Skeletal muscle tissue (tissue), 3 donors: ENCODE measurements at regions not wholly inside any gene's neighbourhood (a gene's known extent, or its start where the extent isn't known, plus 50 kb on each side); places are given as distances from the start of the nearest gene placed in this dataset.

Experiments
- H3K27ac ChIP-seq: one replicate; pipeline ENCODE4 v1.7.0; 2013; ENCODE audit warnings: mild to moderate bottlenecking, low read depth, low read length, inconsistent platforms
- H3K27me3 ChIP-seq, 3 donors: one replicate each; pipeline ENCODE4 v1.7.0; 2013; ENCODE audit warnings: low read length in 3 of 3; ENCODE audit not compliant: control insufficient read depth in 3 of 3, insufficient read depth in 3 of 3
- H3K36me3 ChIP-seq, 3 donors: one replicate each; pipeline ENCODE4 v1.7.0; 2013; ENCODE audit warnings: low read length in 3 of 3; ENCODE audit not compliant: control insufficient read depth in 3 of 3, insufficient read depth in 3 of 3
- H3K4me1 ChIP-seq, 3 donors: one replicate each; pipeline ENCODE4 v1.7.0; 2013; ENCODE audit warnings: low read length in 3 of 3, mild to moderate bottlenecking in 3 of 3; ENCODE audit not compliant: control insufficient read depth in 3 of 3, insufficient read depth in 3 of 3
- H3K4me3 ChIP-seq, 3 donors: one replicate each; pipeline ENCODE4 v1.7.0; 2013; ENCODE audit warnings: low read length in 3 of 3
- H3K9ac ChIP-seq, 3 donors: one replicate each; pipeline ENCODE4 v1.7.0; 2013; ENCODE audit warnings: low read length in 3 of 3, mild to moderate bottlenecking in 3 of 3, moderate library complexity in 2 of 3, low read depth in 1 of 3
- H3K9me3 ChIP-seq, 3 donors: one replicate each; pipeline ENCODE4 v1.7.0; 2013; ENCODE audit warnings: low read length in 3 of 3; ENCODE audit not compliant: control insufficient read depth in 3 of 3
- donor health status: Osteomylitis.

- Histone ChIP-seq H3K36me3 (no peaks in the 10 kb centered on the region), H3K9me3 (no peaks in the 10 kb centered on the region), H3K4me1 (no peaks in the 10 kb centered on the region), H3K27ac (no peak overlapping the region), H3K4me3 (no peak overlapping the region), H3K27me3 (peaks cover 0 to 7% (median 3%) of the 10 kb centered on the region in 3 donors), H3K9ac (no peak overlapping the region)
Measured at GRCh38 chr9:126017758-126018157, 270.6 kb downstream of the PBX3 start.

DNA sequence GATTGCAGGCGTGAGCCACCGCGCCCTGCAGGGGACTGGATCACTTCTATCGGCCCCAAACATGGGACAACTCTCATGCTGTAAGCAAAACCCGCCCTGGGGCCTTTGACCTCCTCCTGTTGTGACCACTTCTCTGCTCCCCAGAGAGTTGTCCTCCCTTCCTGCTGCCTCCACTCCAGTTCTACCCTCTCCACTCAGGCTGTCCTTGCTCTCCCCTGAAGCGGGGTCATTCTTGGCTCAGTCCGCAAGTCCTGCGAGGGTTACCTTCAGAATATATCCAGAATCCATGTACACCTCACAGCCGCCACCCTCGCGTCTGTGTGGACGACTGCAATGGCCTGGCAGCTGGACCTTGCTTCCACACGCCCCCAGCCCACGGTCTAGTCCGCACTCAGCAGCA, 273.7 kb downstream of the PBX3 start:
- H3K4me1 ChIP-seq: no peaks in the 10 kb centered on the region
- H3K27ac ChIP-seq: no peak overlapping the region
- H3K4me3 ChIP-seq: no peak overlapping the region
- H3K9me3 ChIP-seq: no peaks in the 10 kb centered on the region
- peaks cover 0 to 11% (median 5%) of the 10 kb centered on the region in 3 donors for H3K27me3 ChIP-seq
- H3K9ac ChIP-seq: no peak overlapping the region
- H3K36me3 ChIP-seq: no peaks in the 10 kb centered on the region

DNA sequence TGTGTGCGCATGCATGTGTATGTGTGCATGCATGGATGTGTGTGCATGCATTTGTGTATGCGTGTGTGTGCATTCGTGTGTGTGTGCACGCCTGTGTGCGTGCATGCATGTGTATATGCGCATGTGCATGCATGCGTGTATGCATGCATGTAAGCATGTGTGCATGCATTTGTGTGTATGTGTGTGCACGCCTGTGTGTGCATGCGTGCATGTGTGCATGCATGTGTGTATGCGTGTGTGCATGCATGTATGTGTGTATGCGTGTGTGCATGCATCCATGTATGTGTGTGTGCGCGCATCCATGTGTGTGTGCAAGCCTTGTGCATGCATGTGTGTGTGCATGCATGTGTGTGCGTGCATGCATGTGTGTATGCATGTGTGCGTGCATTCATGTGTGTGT, 276.8 kb downstream of the PBX3 start:
- no peaks in the 10 kb centered on the region for H3K4me1 ChIP-seq
- H3K9ac ChIP-seq: no peak overlapping the region
- H3K9me3 ChIP-seq: no peaks in the 10 kb centered on the region
- no peak overlapping the region for H3K27ac ChIP-seq
- H3K36me3 ChIP-seq: no peaks in the 10 kb centered on the region
- no peak overlapping the region for H3K4me3 ChIP-seq
- H3K27me3 ChIP-seq: peaks cover 0 to 16% (median 6%) of the 10 kb centered on the region in 3 donors

DNA sequence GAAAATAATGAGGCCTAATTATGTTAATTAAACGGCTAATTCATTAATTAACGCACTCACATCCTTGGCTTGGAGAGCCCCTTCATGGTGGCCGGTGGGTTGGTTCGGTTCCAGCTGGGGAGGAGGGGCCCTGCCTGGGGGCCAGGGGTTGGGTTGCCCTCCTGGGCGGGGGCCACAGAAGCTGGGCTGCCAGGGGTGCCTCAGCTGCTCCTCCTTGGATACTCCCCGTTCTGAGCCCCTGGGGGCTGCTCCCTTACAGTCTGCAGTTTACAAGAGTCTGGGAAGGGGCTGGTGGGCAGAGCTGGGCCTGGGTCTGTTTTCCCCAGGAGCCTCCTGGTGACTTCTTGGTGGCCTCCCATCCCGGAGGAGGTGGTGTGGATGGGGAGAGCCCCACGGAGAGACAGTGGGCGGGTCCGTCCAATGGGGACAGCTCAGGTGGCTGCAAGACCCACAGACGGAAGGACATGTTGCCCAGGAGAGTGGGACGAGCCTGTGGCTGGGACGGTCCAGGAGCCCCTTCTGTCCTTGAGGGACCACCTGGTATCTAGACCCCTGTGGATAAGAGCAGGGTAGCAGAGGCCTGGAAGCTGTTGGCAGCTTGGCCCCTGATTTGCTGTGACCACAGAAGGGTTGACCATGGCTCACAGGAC, 277.5 kb downstream of the PBX3 start:
- Histone ChIP-seq H3K4me3 (no peak overlapping the region), H3K36me3 (no peaks in the 10 kb centered on the region), H3K9me3 (no peaks in the 10 kb centered on the region), H3K9ac (no peak overlapping the region), H3K4me1 (no peaks in the 10 kb centered on the region), H3K27ac (no peak overlapping the region), H3K27me3 (peaks cover 0 to 19% (median 6%) of the 10 kb centered on the region in 3 donors)

GRCh38 chr9:126025991-126026390, 278.8 kb downstream of the PBX3 start:
- Histone ChIP-seq H3K9me3 (no peaks in the 10 kb centered on the region), H3K9ac (no peak overlapping the region), H3K27ac (no peak overlapping the region), H3K27me3 (peaks cover 5 to 26% (median 13%) of the 10 kb centered on the region in 3 donors), H3K4me1 (no peaks in the 10 kb centered on the region), H3K36me3 (no peaks in the 10 kb centered on the region), H3K4me3 (no peak overlapping the region)

DNA sequence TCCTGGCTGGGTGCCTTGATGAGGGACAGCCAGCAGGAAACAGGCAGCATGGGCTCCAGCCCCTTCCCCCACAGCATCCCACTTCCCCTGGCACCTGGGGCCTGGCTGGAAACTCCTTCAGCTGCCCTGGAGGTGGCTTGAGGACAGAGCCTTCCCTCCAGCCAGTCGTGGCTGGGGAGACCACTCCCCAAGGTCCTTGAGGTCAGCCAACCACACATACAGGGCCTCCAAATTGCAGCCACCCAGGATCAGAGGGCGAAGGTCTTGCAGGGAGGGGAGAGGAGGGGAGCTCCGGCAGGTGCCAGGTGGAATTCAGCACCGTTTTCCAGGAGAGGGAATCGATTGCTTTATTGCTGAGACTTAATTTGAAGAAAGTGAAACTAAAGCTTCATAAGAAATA, 280.4 kb downstream of the PBX3 start:
- Histone ChIP-seq H3K27ac (no peak overlapping the region), H3K9me3 (no peaks in the 10 kb centered on the region), H3K9ac (no peak overlapping the region), H3K4me1 (no peaks in the 10 kb centered on the region), H3K4me3 (no peak overlapping the region), H3K36me3 (no peaks in the 10 kb centered on the region), H3K27me3 (peaks cover 5 to 31% (median 20%) of the 10 kb centered on the region in 3 donors)

DNA sequence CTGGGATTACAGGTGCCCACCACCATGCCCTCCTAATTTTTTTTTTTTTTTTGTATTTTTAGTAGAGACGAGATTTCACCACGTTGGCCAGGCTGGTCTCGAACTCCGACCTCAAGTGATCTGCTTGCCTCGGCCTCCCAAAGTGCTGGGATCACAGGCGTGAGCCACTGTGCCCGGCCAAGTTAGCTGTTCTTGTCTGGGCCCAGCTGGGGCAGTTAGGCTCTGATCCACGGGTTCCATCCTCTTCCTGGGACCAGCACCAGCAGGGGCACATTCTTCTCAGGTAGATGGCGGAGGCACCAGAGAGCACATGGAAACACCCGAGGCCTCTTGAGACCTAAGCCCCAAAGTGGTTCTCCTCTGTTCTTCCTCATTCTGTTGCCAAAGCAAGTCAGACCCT, 281.6 kb downstream of the PBX3 start:
- H3K9ac ChIP-seq: no peak overlapping the region
- no peaks in the 10 kb centered on the region for H3K36me3 ChIP-seq
- H3K27ac ChIP-seq: no peak overlapping the region
- no peaks in the 10 kb centered on the region for H3K4me1 ChIP-seq
- H3K27me3 ChIP-seq: peaks cover 9 to 33% (median 28%) of the 10 kb centered on the region in 3 donors
- no peak overlapping the region for H3K4me3 ChIP-seq
- no peaks in the 10 kb centered on the region for H3K9me3 ChIP-seq

- Histone ChIP-seq H3K27ac (no peak overlapping the region), H3K9ac (no peak overlapping the region), H3K4me1 (no peaks in the 10 kb centered on the region), H3K4me3 (no peak overlapping the region), H3K36me3 (no peaks in the 10 kb centered on the region), H3K9me3 (no peaks in the 10 kb centered on the region), H3K27me3 (peaks cover 12 to 41% (median 38%) of the 10 kb centered on the region in 3 donors)
Measured at GRCh38 chr9:126030716-126031115, 283.5 kb downstream of the PBX3 start.

- H3K36me3 ChIP-seq: no peaks in the 10 kb centered on the region
- no peak overlapping the region for H3K9ac ChIP-seq
- no peak overlapping the region for H3K4me3 ChIP-seq
- no peaks in the 10 kb centered on the region for H3K4me1 ChIP-seq
- H3K9me3 ChIP-seq: no peaks in the 10 kb centered on the region
- peaks cover 12 to 39% (median 38%) of the 10 kb centered on the region in 3 donors for H3K27me3 ChIP-seq
- no peak overlapping the region for H3K27ac ChIP-seq
Measured at GRCh38 chr9:126031116-126031515, 283.9 kb downstream of the PBX3 start.

DNA sequence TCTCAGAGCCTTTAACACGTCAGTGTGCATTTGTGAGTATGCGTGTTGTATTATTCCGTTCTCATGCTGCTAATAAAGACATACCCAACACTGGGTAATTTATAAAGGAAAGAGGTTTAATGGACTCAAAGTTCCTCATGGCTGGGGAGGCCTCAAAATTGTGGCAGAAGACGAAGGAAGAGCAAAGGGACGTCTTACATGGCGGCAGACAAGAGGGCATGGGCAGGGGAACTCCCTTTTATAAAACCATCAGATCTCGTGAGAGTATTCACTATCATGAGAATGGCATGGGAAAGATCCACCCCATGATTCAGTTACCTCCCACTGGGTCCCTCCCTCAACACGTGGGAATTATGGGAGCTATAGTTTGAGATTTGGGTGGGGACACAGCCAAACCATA, 285.0 kb downstream of the PBX3 start:
- Histone ChIP-seq H3K36me3 (no peaks in the 10 kb centered on the region), H3K4me1 (no peaks in the 10 kb centered on the region), H3K27ac (no peak overlapping the region), H3K9me3 (no peaks in the 10 kb centered on the region), H3K9ac (no peak overlapping the region), H3K4me3 (no peak overlapping the region), H3K27me3 (peaks cover 12 to 40% (median 34%) of the 10 kb centered on the region in 3 donors)
